GM13977 (cell line): ENCODE measurements at regions not wholly inside any gene's neighbourhood (a gene's known extent, or its start where the extent isn't known, plus 50 kb on each side); places are given as distances from the start of the nearest gene placed in this dataset.

Source experiments
- DNase-seq: peaks from one replicate; pipeline ENCODE4 v3.0.0; 2012; ENCODE audit warnings: low spot score
- in situ Hi-C: fragments of 300-500 bp; cut with MboI; formaldehyde crosslinking; loops from one replicate; pipeline ENCODE4 v1.12.0; 2022; ENCODE audit warnings: low sequenced_read_pairs, low pct_unique_long_range_greater_than_20kb, mixed read lengths, inconsistent platforms; ENCODE audit not compliant: unreplicated experiment
- TF ChIP-seq, protein P1 (sequence below): IDR thresholded peaks from 2 replicates; pipeline ENCODE4 v1.5.1; 2012; ENCODE audit warnings: mild to moderate bottlenecking, control low read depth; ENCODE audit not compliant: insufficient read depth; ENCODE audit errors: extremely low read depth, missing control alignments

DNA sequence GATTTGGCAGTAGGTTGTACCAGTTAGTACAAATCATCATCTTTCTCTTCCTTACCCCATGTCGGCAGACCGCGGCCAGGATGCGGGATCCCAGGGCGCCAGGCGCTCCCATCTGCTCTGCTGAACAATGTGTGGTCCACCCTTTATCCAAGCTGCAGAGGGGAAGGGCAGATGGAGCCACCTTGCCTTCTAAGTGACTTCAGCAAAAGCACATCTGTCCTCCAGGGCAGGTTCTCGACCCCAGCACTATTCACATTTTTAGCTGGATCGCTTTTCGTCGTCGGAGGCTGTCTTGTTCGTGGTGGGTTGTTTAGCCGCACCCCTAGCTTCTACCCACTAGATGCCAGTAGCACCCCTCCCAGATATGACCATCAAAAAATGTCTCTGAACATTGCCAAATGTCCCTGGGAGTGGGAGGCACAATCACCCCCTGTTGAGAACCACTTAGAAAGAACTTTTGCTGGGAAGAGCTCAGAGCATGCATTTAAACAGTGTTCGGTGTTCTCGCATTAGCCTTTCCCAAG lies 58.1 kb upstream of the SIM2 start:
- in situ Hi-C loops: loop anchor here (25.0 kb wide), 1 partner anchor 297 kb away; no protein-coding TSS in a partner anchor
- TF ChIP-seq, protein P1, sequence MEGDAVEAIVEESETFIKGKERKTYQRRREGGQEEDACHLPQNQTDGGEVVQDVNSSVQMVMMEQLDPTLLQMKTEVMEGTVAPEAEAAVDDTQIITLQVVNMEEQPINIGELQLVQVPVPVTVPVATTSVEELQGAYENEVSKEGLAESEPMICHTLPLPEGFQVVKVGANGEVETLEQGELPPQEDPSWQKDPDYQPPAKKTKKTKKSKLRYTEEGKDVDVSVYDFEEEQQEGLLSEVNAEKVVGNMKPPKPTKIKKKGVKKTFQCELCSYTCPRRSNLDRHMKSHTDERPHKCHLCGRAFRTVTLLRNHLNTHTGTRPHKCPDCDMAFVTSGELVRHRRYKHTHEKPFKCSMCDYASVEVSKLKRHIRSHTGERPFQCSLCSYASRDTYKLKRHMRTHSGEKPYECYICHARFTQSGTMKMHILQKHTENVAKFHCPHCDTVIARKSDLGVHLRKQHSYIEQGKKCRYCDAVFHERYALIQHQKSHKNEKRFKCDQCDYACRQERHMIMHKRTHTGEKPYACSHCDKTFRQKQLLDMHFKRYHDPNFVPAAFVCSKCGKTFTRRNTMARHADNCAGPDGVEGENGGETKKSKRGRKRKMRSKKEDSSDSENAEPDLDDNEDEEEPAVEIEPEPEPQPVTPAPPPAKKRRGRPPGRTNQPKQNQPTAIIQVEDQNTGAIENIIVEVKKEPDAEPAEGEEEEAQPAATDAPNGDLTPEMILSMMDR: no peak

DNA sequence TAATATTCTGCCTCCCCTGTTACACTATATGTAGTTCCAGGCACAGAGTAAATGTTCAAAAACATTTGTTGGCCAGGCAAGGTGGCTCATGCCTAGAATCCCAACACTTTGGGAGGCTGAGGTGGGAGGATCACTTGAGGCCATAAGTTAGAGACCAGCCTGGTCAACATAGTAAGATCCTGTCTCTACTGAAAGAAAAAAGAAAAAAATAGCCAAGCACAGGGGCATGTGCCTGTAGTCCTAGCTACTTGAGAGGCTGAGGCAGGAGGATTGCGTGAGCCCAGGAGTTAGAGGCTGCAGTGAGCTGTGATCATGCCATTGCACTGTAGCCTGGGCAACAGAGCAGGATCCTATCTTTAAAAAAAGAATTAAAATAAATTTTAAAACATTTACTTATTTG lies 57.6 kb upstream of the SIM2 start:
- in situ Hi-C loops: loop anchor here (25.0 kb wide), 1 partner anchor 296 kb away; no protein-coding TSS in a partner anchor
- TF ChIP-seq, protein P1: no peak
- no peak for DNase-seq

More for the DNA sequence above, 58.1 kb upstream of the SIM2 start:
- DNase-seq: no peak

DNA sequence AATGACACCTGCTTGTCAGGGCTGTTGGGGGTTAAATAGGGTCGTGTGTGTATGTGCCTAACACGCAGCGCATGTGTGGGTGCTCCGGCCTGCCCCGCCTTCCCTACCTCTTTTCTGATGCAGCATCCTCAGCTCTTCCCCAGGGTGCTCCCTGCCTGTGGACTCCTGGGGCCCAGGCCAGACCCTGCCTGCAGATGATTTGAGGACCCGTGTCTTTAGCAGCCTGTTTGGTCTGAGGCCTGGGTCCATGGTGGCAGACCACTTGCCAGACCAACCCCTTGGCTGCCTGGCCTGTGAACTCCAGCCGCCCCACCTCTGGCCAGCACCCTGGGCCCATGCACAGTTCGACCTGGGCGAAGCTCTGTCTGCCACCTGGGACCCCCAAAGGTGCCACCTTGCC lies 57.0 kb upstream of the SIM2 start:
- no peak for DNase-seq
- in situ Hi-C loops: loop anchor here (25.0 kb wide), 1 partner anchor 295 kb away; no protein-coding TSS in a partner anchor
- TF ChIP-seq, protein P1: no peak

DNA sequence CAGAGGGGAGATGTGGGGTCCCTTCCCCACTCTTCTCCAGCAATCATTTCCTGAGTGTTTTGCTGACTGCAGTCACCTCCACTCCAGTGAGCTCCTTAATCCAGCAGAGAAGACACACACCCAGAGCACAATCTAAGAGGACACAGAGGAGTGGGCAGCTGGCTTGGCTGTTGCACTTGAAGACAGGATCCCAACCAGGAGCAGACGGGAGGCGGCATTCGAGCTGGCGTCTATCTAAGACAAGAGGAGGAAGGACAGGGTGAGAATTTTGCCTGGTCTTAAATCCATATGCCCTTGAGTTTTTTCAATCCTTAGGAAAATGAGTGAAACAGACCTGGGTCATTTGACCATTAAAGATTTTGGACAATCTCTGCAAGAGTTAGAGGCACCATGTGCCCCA lies 56.1 kb upstream of the SIM2 start:
- TF ChIP-seq, protein P1: no peak
- no peak for DNase-seq
- in situ Hi-C loops: loop anchor here (25.0 kb wide), 1 partner anchor 295 kb away; no protein-coding TSS in a partner anchor

DNA sequence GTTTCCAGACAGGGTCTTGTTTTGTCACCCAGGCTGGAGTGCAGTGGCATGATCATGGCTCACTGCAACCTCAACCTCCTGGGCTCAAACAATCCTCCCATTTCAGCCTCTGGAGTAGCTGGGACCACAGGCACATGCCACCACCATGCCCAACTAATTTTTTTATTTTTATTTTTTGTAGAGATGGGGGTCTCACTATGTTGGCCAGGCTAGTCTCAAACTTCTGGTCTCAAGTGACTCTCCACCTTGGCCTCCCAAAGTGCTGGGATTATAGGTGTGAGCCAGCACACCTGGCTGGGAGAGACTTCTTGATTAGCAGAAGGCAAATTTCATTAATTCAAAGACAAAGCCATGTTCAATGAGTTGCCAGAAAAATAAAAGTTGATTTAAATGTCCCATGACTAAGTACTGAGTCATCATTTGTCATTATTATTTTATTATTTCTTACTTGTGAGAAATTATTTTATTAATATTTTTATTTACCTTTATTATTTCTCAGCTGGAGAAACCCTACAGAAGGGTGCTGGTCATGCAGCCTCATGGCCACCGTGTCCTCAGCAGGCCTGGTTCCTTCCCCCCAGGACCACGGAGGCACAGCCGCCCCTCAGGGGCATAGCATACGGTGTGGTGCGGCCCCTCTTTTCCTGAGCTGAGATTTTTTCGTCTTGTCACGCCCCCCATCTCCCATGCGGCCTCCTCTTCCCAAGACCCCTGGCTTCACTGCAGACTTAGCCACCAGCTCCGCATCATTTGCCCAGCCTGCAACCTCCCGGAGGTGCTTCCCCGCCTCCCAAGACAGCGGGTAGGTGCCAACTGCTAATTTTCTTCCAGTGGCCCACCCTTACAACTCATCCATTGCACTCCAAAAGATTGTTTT lies 55.3 kb upstream of the SIM2 start:
- TF ChIP-seq, protein P1: no peak
- no peak for DNase-seq
- in situ Hi-C loops: loop anchor here (25.0 kb wide), 1 partner anchor 294 kb away; no protein-coding TSS in a partner anchor

DNA sequence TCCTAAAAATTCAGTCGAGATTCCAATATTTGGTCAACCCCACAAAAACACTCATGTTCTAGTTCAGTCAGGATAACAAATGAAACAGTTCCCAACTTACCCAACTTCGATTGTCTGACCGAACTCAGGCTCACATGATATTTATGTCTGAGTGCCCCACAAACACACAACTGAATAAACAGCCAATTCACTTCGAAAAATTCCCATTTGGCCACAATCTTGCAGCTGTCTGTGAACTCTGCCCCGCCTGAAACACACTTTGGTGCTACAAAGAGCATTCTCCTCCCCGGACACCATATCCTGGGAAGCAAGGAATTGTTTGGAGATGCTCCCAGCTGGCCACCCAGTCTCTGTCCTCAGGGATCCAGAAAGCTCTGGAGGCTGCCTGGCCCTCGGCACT lies 52.9 kb upstream of the SIM2 start:
- DNase-seq: no peak
- in situ Hi-C loops: loop anchor here (25.0 kb wide), 1 partner anchor 291 kb away; no protein-coding TSS in a partner anchor
- TF ChIP-seq, protein P1: no peak
